GM10266 (cell line): ENCODE measurements at regions not wholly inside any gene's neighbourhood (a gene's known extent, or its start where the extent isn't known, plus 50 kb on each side); places are given as distances from the start of the nearest gene placed in this dataset.
"Not testable (repeated sequence)": the region's sequence is repeated elsewhere in the genome, so short reads cannot be mapped to it uniquely, and the experiment has no call there.

ENCODE experiments used
- DNase-seq: peaks from one replicate; pipeline ENCODE4 v3.0.0; 2012; ENCODE audit errors: extremely low spot score
- TF ChIP-seq, protein P1 (sequence below): IDR thresholded peaks from 2 replicates; pipeline ENCODE4 v1.5.1; 2012; ENCODE audit warnings: mild to moderate bottlenecking, low read depth; ENCODE audit not compliant: control insufficient read depth, insufficient read depth; ENCODE audit errors: missing control alignments

DNA sequence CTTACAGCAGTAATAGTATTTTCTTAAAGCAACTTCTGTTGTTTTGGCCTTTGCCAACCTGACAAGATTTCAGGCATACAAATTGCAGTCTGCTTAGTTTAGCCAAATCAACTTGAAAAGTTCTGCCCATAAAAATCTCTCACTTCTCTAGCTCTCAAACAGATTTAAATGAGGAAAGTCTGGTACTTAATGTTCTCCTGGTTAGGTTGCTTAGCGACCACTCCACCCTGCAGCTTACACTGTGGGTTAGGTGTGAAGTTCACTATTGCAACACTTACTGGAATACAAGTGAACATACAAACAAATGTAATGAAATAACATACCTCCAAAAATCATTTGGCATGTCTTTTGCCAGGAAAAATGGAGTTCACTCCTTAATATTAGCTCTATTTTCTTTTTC, 178.7 kb upstream of the PCDH9 start:
- TF ChIP-seq, protein P1, sequence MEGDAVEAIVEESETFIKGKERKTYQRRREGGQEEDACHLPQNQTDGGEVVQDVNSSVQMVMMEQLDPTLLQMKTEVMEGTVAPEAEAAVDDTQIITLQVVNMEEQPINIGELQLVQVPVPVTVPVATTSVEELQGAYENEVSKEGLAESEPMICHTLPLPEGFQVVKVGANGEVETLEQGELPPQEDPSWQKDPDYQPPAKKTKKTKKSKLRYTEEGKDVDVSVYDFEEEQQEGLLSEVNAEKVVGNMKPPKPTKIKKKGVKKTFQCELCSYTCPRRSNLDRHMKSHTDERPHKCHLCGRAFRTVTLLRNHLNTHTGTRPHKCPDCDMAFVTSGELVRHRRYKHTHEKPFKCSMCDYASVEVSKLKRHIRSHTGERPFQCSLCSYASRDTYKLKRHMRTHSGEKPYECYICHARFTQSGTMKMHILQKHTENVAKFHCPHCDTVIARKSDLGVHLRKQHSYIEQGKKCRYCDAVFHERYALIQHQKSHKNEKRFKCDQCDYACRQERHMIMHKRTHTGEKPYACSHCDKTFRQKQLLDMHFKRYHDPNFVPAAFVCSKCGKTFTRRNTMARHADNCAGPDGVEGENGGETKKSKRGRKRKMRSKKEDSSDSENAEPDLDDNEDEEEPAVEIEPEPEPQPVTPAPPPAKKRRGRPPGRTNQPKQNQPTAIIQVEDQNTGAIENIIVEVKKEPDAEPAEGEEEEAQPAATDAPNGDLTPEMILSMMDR = no peak
- no peak for DNase-seq

GRCh38 chr13:67402546-67402945, 172.4 kb upstream of the PCDH9 start:
- DNase-seq = no peak
- TF ChIP-seq, protein P1 = no peak

DNA sequence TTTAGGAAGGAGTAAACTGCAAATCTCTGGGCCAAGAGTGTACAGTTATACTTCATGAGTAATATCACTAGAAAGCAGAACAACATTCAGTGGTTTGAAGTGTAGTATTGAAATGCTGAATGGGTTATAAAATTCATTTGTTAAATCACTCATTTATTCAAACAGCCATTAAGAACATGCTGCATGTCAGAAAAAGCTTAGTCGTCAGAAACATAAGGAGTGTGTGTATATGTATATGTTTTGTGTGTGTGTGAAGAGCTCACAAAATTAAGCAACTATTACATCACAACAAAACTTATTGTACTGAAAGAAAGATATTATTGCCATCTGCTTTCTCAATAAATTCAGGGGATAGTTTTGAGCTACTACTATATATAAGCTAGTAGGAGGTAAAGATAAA, 165.4 kb upstream of the PCDH9 start:
- TF ChIP-seq, protein P1 = no peak
- DNase-seq = no peak

DNA sequence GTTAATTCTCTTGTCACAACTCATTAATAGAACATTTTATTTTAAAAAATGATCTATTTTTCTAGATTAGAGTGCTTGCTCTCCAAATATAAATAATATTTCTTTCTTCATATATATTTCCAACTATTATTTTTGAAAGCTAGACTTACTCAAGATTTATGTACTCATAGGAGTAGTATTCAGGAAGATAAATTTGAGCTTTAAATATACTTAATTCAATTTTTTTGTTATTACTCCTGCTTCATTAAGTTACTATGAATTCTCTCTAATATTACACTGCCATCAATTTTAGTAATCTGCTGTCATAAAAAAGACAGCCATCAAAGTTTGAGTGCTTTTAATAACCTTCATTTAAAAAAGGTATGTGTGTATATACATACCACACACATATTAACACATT, 161.9 kb upstream of the PCDH9 start:
- TF ChIP-seq, protein P1 = no peak
- no peak for DNase-seq

- TF ChIP-seq, protein P1 = no peak
- no peak for DNase-seq
Observed at GRCh38 chr13:67390462-67391086, 160.4 kb upstream of the PCDH9 start.

- no peak for DNase-seq
- TF ChIP-seq, protein P1 = no peak
Observed at GRCh38 chr13:67389171-67389570, 159.0 kb upstream of the PCDH9 start.

DNA sequence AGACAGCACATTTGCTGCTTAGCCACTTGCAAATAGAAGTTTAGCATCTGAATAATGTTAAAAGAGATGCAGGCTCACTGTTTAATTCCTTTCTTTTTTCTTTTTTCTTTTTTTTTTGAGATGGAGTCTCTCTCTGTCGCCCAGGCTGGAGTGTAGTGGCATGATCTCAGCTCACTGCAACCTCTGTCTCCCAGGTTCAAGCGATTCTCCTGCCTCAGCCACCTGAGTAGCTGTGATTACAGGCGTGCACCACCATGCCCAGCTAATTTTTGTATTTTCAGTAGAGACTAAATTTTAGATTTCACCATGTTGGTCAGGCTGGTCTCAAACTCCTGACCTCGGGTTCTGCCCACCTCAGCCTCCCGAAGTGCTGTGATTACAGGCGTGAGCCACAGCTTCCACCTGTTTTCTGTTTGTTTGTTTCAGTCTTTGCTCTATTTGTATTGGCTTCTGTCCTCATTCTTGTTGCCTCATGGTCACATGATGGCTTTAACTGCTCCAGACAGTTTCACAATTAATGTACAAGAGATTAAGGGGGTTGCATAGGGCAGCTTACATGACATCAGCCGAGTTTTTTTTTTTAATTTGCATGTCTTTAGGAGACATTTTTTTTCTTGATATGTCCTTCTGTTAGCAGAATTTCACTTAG, 153.1 kb upstream of the PCDH9 start:
- DNase-seq = not testable (repeated sequence)
